ENCODE measurements at regions not wholly inside any gene's neighbourhood (a gene's known extent, or its start where the extent isn't known, plus 50 kb on each side); places are given as distances from the start of the nearest gene placed in this dataset.
"Not testable (repeated sequence)": the region's sequence is repeated elsewhere in the genome, so short reads cannot be mapped to it uniquely, and the experiment has no call there.

DNA sequence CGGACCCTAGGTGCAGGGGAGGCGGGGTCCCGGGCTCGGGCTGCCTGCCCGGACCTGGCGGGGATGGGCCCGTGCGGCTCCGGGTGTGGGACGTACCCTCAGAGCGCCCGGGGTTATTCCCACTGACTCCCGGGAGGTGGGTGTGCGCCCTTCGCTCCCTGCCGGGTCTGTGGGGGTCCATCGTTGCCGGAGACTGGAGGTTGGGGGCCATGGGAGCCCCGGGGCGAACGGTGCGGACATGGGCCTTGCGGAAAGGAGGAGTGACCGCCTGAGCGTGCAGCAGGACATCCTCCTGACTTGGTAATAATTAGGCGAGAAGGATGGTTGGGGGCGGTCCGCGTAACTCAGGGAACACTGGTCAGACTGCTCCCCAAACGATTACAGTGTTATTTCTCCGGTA lies 552.7 kb downstream of the TUBA3C start:
- not testable (repeated sequence) for DNase-seq

DNA sequence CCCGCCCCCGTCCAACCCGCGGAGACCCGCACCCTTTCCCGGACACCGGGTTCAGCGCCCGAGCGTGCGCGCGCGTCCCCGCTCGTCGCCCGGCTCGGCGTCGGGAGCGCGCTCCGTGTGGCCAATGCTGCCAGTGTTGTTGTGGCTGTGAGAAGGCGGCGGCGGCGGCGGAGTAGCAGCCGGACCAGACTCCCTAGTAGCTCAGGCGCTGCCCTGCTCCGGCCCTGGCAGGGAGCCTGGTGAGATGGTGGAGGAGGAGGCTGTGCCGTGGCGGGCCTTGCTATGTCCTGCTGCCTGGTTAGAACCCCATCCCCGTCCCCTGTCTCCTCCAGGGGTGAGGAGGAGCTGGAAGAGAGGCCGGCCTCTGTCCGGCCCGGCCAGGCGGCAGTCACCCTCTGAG lies 553.2 kb downstream of the TUBA3C start:
- no peak for DNase-seq

DNA sequence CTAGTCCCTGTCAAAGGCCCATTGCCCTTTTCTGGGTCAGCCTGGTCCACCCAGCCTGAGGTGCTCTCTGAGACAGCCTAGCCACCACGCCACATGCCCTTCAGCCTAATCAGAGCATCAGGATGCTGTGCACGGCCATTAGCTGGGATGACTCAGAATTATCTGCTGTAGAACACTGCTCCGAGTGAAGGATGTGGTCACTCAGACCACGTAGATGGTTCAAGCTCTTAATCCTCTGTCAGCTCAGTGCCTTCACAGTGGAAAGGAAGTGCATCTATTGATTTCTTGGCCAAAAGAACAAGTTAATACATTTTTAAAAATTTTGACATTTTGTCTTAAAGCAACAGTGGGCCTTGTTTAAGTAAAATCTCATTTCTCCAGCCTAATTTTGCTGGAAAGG lies 557.6 kb downstream of the TUBA3C start:
- not testable (repeated sequence) for DNase-seq

DNA sequence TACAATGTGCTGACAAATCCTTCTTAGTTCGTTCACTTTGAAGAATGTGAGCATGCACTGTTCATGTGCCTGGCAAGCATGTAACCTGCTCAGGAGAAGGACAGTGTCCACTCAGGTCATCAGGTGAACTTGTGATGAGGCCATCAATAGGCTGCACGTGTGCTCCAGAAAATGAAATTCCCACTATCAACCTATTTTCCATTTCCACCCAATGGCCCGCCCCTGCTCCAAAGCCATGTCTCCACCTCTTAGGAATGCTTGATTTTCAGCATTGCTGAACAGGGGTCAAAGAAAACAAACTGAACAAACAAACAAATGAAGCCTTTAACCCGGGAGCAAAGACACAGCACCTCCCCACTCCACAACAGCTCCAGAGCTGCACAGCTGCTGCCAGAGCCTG lies 563.2 kb downstream of the TUBA3C start:
- DNase-seq: not testable (repeated sequence)

DNA sequence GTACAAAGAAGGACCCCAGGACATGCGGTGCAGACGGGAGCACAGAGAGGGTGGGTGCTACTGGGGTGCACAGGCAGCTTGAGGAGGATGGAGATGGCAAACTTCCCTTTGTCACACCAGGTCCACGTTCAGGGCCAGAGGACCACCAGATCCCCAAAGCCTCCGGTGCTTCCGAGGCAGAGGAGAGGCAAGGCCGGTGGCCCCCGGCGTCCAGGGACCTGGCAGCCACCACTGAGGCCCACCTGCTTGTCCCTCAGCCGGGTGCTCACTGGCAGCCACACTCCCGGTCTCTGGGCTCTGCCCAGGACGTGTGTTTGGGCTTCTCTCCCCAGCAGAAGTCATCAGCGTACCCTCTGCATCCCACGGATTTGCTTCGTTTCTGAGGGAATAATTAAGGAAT lies 571.1 kb downstream of the TUBA3C start:
- DNase-seq: not testable (repeated sequence)

DNA sequence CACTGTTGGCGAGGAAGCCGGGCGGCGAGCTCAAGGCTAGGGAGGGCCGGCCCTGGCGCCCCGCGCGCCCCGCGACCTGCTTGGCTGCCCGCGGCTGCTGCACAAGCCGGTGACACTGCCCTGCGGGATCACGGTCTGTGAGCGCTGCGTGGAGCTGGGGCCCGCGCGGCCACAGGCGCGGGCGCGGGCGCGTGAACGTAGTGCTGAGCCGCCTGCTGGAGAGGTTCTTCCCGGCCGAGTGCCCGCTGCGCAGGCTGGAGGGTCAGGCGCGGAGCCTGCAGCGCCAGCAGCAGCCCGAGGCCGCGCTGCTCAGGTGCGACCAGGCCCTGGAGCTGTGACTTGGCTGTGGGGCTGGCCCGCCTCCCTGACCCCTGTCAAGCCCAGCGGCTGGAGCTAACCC lies 572.3 kb downstream of the TUBA3C start:
- DNase-seq: not testable (repeated sequence)

DNA sequence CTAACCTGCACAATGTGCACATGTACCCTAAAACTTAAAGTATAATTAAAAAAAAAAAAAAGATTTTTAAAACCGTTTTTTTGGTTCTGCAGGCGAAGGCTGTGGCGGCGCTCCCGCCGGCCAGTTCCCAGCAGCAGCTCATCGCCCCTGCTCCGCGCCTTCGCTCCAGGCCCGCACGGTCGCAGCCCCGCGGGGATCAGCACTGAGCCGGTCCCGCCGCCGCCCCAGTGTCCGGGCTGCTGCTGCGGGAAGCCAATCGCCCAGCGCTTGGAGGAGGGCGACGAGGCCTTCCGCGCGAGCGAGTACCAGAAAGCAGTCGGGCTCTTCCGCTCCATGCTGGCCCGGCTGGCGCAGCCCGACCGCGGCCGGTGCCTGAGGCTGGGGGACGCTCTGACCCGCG lies 572.8 kb downstream of the TUBA3C start:
- not testable (repeated sequence) for DNase-seq

DNA sequence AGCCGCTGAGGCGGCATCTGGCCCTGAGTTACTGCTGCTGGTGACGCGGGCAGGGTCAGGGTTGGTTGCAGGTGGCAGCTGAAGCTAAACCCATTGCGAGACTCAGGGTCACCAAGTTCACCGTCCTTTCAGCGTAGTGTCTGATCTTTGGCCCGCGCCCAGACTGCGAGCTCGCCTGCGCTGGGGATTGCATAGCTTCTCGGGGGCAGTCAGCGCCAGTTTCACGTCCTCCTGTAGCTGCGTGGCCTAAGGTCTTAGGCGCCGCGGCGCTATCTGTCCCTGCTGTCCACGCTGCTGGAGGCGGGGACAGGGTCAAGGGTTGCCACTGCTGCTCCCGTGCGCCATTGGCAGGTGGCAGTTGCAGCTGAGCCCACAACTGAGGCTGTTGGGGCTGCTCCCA lies 581.3 kb downstream of the TUBA3C start:
- DNase-seq: not testable (repeated sequence)

DNA sequence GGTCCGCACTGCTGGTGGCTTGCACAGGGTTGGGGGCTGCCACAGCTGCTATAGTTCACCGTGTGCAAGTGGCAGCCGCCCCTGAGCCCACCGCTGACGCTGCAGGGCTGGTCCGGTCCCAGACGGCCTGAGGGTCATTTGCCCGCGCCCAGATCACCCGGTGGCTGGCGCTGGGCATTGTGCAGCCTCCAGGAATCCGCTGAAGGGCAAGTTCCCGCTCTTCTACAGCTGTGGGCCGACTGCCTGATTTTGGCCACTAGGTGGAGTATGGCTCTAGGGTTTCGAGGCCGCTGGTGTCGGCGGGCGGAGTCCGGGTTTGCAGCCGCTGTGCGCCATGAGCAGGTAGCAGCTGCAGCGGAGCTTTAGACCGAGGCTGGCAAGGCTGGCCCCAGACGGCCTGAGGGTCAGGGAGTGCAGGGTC lies 581.8 kb downstream of the TUBA3C start:
- DNase-seq: not testable (repeated sequence)

DNA sequence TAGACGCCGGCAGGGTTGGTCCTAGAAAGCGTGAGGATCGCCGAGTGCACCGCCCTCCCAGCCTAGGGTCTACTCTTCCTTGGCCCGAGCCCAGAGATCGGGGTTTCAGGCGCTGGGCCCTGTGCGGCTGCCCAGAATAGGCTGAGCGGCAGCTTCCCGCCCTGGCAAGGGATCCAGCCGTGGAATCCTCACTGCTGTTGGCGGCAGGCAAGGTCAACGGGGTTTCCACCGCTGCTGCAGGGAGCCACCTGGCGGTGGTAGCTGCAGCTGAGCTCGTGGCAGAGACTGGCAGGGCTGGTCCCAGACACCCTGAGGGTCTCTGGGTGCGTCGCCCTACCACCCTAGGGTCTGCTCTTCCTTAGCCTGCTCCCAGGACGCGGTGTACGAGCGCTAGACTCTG lies 583.1 kb downstream of the TUBA3C start:
- DNase-seq: not testable (repeated sequence)

DNA sequence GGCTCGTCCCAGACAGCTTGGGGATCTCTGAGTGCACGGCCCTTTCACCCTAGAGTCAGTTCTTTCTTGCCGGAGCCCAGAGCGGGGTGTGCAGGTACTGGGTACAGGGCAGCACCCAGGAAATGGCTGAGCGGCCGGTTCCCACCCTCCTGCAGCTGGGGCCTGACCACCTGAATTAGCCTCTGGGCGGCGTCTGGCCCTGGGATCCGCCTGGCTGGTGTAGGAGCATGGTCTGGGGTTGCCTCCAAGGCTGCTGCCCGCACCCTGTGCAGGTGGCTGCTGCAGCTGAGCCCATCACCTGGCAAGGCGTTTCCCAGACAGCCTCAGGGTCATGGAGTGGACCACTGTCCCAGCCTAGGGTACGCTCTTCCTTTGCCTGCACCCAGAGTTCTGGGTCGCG lies 583.7 kb downstream of the TUBA3C start:
- DNase-seq: not testable (repeated sequence)

DNA sequence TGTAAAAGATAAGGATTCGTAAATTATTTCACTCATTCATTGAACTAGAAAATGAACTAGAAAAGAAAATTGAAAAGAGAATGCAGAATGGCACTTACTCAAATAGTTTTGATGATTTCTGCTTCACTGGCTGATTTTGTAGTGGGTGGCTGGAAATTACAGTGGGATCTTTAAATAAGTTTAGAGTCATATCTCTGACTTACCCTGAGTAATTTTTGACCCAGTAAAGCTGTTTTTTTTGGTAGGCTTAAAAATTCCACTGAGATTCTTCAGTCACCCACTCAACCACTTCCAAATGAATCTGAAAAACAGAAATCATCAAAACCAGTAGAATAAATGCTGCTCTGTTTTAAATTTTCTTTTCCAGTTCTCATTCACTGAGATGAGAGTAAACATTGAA lies 604.5 kb downstream of the TUBA3C start:
- not testable (repeated sequence) for DNase-seq

DNA sequence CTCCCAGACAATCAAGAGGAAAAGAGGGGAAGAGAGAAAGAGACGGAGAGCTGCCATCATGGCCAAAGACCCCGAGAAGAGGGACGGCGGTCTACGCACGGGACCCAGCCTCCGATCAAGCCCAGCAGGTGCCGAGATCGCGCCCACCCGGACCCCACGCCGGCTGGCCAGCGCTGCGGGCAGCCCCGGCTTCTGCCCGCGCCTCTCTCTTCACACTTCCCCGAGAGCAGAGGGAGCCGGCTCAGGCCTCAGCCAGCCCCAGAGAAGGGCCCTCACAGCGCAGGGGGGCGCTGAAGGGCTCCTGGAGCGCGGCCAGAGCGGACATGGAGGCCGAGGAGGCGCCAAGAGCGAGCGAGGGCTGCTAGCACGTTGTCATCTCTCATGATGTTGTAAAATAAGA lies 613.7 kb downstream of the TUBA3C start:
- not testable (repeated sequence) for DNase-seq
